ENCODE measurements at regions not wholly inside any gene's neighbourhood (a gene's known extent, or its start where the extent isn't known, plus 50 kb on each side); places are given as distances from the start of the nearest gene placed in this dataset.

DNA sequence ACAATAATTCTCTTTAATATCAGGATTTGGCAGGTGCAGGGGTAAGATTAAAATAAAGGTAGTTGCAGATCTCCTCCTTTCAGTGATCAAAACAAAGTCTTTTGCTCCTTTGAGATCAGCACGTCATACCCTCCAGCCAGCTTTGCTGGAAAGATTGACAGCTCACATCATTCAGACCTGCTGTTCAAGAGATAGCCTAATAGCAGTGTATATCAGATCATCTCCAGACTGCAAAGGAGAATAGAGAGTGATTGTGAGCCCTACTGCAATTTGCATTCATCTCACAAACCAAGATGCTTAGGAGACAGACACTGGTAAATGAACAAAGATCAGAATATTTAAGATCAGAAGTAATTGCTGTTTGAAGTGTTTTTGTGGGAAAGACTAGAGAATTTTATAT is 135.8 kb upstream of the DSEL start:
- TF ChIP-seq, protein P1, sequence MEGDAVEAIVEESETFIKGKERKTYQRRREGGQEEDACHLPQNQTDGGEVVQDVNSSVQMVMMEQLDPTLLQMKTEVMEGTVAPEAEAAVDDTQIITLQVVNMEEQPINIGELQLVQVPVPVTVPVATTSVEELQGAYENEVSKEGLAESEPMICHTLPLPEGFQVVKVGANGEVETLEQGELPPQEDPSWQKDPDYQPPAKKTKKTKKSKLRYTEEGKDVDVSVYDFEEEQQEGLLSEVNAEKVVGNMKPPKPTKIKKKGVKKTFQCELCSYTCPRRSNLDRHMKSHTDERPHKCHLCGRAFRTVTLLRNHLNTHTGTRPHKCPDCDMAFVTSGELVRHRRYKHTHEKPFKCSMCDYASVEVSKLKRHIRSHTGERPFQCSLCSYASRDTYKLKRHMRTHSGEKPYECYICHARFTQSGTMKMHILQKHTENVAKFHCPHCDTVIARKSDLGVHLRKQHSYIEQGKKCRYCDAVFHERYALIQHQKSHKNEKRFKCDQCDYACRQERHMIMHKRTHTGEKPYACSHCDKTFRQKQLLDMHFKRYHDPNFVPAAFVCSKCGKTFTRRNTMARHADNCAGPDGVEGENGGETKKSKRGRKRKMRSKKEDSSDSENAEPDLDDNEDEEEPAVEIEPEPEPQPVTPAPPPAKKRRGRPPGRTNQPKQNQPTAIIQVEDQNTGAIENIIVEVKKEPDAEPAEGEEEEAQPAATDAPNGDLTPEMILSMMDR (IDR thresholded peaks at IDR 0.05): no peak
- TF ChIP-seq EZH2phosphoT487 (IDR thresholded peaks at IDR 0.05) (no peak), EZH2 (IDR thresholded peaks at IDR 0.05) (no peak)
